Gastrocnemius medialis (tissue), 4 donors: ENCODE measurements at regions not wholly inside any gene's neighbourhood (a gene's known extent, or its start where the extent isn't known, plus 50 kb on each side); places are given as distances from the start of the nearest gene placed in this dataset.
A peak's percentile ranks its signal among the peaks of the same experiment; 100 is the strongest.

ENCODE experiments used
- ATAC-seq, 2 donors: fragments of 150-250 bp; one replicate each; pipeline ENCODE4 v1.9.1; 2016
- DNase-seq, 2 donors: peaks; one replicate each; pipeline ENCODE4 v3.0.0-alpha.2; 2019
- H3K27ac ChIP-seq, 4 donors: fragments of 200-600 bp; sonication (generic); 1 replicate in 1 of 4; 2 replicates in 3 of 4; pipeline ENCODE4 v1.5.1; 2016 to 2018; ENCODE audit warnings: mild to moderate bottlenecking in 2 of 4, moderate library complexity in 1 of 4
- H3K27me3 ChIP-seq, 3 donors: fragments of 200-600 bp; sonication (generic) in 2 of 3; 1 replicate in 1 of 3; 2 replicates in 2 of 3; pipeline versions ENCODE4 v1.5.1 to v1.6.0; 2016 to 2019; ENCODE audit warnings: mild to moderate bottlenecking in 1 of 3, moderate library complexity in 1 of 3
- H3K36me3 ChIP-seq, 2 donors: fragments of 200-600 bp; sonication (generic) in 1 of 2; one replicate each; pipeline ENCODE4 v1.5.1; 2017 to 2018
- H3K4me1 ChIP-seq, 2 donors: fragments of 200-600 bp; sonication (generic) in 1 of 2; one replicate each; pipeline ENCODE4 v1.5.1; 2016 to 2017; ENCODE audit warnings: mild to moderate bottlenecking in 2 of 2
- H3K4me3 ChIP-seq, 4 donors: fragments of 200-600 bp; sonication (generic) in 3 of 4; 1 replicate in 1 of 4; 2 replicates in 3 of 4; pipeline ENCODE4 v1.5.1; 2016 to 2019; ENCODE audit warnings: mild to moderate bottlenecking in 2 of 4
- H3K9me3 ChIP-seq, 3 donors: fragments of 200-600 bp; sonication (generic) in 2 of 3; 1 replicate in 1 of 3; 2 replicates in 2 of 3; pipeline ENCODE4 v1.5.1; 2016 to 2019
- CTCF ChIP-seq, 5 experiments: fragments of 450-650 bp in 3 of 5; fragments of 200-600 bp in 2 of 5; sonication (generic) in 2 of 5; IDR thresholded peaks in 4 of 5; conservative IDR thresholded peaks in 1 of 5; 1 replicate in 4 of 5; 2 replicates in 1 of 5; pipeline ENCODE4 v1.5.1; 2016 to 2019; ENCODE audit warnings: antibody characterized with exemption in 5 of 5, mild to moderate bottlenecking in 3 of 5, moderate library complexity in 3 of 5
- POLR2A ChIP-seq, 2 donors: fragments of 450-650 bp; IDR thresholded peaks; one replicate each; pipeline ENCODE4 v1.6.1; 2017; ENCODE audit warnings: antibody characterized with exemption in 2 of 2, mild to moderate bottlenecking in 2 of 2, moderate library complexity in 2 of 2
- in situ Hi-C, 4 donors: fragments of 200-750 bp; cut with MboI; loops; one replicate each; pipeline versions ENCODE4 v1.15.0 to v1.8.0; 2017; ENCODE audit warnings: low sequenced_read_pairs in 4 of 4
- intact Hi-C: fragments of 100-400 bp; cut with DNase I; formaldehyde crosslinking; loops from one replicate; pipeline ENCODE4 v1.15.1; 2023; ENCODE audit warnings: low total_unique reads

DNA sequence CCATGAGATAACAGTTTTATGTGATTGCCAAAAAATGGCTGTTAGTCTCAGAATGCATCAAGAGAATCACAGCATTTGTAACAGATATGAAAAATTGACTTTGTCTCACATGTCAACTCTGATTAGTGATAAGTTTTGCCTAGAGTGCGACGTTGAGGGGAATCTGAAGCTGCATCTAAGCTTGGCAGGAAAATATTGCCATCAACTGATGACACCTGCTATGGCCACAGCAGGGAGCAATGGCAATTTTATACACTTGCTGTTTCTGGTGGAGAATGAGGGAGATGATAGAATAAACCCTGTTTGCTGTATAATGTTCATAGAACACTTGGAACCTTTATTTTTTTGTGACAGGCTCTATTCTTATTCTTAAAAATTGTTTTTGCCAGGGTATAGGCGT, 205.4 kb upstream of the GNPDA2 start:
- H3K4me3 ChIP-seq, result no peak overlapping the region
- ATAC-seq (no peak), DNase-seq (no peak)
- in situ Hi-C loops, result no loop called here
- no peaks in the 10 kb centered on the region for H3K36me3 ChIP-seq
- no peak overlapping the region for H3K27ac ChIP-seq
- TF ChIP-seq CTCF (IDR thresholded peaks at IDR 0.05 in 4 of 5, conservative IDR thresholded peaks at IDR 0.05 in 1 of 5) (no peak), POLR2A (IDR thresholded peaks at IDR 0.05) (no peak)
- H3K9me3 ChIP-seq, result no peaks in the 10 kb centered on the region
- no peaks in the 10 kb centered on the region for H3K27me3 ChIP-seq
- no peaks in the 10 kb centered on the region for H3K4me1 ChIP-seq
- intact Hi-C loops, result no loop called here

DNA sequence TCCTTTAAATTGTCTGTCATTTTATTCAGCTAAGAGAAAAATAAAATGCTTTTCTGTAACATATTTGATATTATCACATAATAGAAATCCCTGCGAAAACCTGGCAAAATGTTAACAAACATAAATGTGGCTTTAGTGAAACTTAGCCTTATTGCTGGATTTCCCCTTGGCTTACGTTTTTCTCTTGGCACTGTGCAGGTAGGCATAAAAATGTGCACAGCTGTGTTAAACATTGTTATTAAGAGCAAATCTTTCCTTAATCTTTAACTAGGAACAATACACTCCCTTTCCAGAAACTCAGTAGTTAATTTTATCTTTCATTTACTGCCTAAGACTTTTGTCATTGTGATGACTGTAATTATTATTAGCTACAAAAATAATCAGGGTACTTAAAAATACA, 202.4 kb upstream of the GNPDA2 start:
- no peaks in the 10 kb centered on the region for H3K4me1 ChIP-seq
- no peak for TF ChIP-seq CTCF (IDR thresholded peaks at IDR 0.05 in 4 of 5, conservative IDR thresholded peaks at IDR 0.05 in 1 of 5)
- TF ChIP-seq POLR2A (IDR thresholded peaks at IDR 0.05), result no peak
- no peak overlapping the region for H3K4me3 ChIP-seq
- in situ Hi-C loops, result no loop called here
- H3K9me3 ChIP-seq, result no peaks in the 10 kb centered on the region
- H3K36me3 ChIP-seq, result no peaks in the 10 kb centered on the region
- no peaks in the 10 kb centered on the region for H3K27me3 ChIP-seq
- DNase-seq (no peak), ATAC-seq (no peak)
- intact Hi-C loops, result no loop called here
- H3K27ac ChIP-seq, result no peak overlapping the region

- in situ Hi-C loops (no loop called here), intact Hi-C loops (no loop called here)
- no peaks in the 10 kb centered on the region for H3K9me3 ChIP-seq
- H3K27me3 ChIP-seq, result no peaks in the 10 kb centered on the region
- H3K36me3 ChIP-seq, result no peaks in the 10 kb centered on the region
- TF ChIP-seq CTCF (IDR thresholded peaks at IDR 0.05 in 4 of 5, conservative IDR thresholded peaks at IDR 0.05 in 1 of 5), result peak in 2 of 5 experiments; percentile 33 to 54
- TF ChIP-seq POLR2A (IDR thresholded peaks at IDR 0.05), result no peak
- no peak for ATAC-seq
- H3K4me1 ChIP-seq, result no peaks in the 10 kb centered on the region
- H3K27ac ChIP-seq, result no peak overlapping the region
- H3K4me3 ChIP-seq, result no peak overlapping the region
- no peak for DNase-seq
Observed at GRCh38 chr4:44927399-44928380, 201.3 kb upstream of the GNPDA2 start.

GRCh38 chr4:44916411-44916810, 190.1 kb upstream of the GNPDA2 start:
- TF ChIP-seq CTCF (IDR thresholded peaks at IDR 0.05 in 4 of 5, conservative IDR thresholded peaks at IDR 0.05 in 1 of 5), result no peak
- TF ChIP-seq POLR2A (IDR thresholded peaks at IDR 0.05), result no peak
- ATAC-seq, result no peak

More at GRCh38 chr4:44916411-44916810, 190.1 kb upstream of the GNPDA2 start:
- DNase-seq, result no peak
- H3K4me1 ChIP-seq, result no peaks in the 10 kb centered on the region
- H3K27me3 ChIP-seq, result no peaks in the 10 kb centered on the region
- no peak overlapping the region for H3K27ac ChIP-seq
- no peaks in the 10 kb centered on the region for H3K9me3 ChIP-seq
- in situ Hi-C loops (no loop called here), intact Hi-C loops (no loop called here)
- peak overlapping the region in 3 of 4 donors; percentile 8 to 42 (median 32) for H3K4me3 ChIP-seq
- H3K36me3 ChIP-seq, result no peaks in the 10 kb centered on the region
